Hepatocyte (in vitro differentiated cells): ENCODE measurements at regions not wholly inside any gene's neighbourhood (a gene's known extent, or its start where the extent isn't known, plus 50 kb on each side); places are given as distances from the start of the nearest gene placed in this dataset.

Source experiments
- DNase-seq: peaks from one replicate; pipeline ENCODE4 v3.0.0-alpha.2; 2016; ENCODE audit warnings: low spot score
- H2AFZ ChIP-seq: fragments of 200-600 bp; sonication (generic); 2 replicates; pipeline ENCODE4 v1.6.0; 2016; ENCODE audit warnings: antibody characterized with exemption, mild to moderate bottlenecking
- H3K27ac ChIP-seq: fragments of 200-600 bp; sonication (generic); 2 replicates; pipeline ENCODE4 v1.5.1; 2016; ENCODE audit warnings: mild to moderate bottlenecking
- H3K27me3 ChIP-seq: fragments of 200-600 bp; sonication (generic); 2 replicates; pipeline ENCODE4 v1.6.1; 2016
- H3K36me3 ChIP-seq: fragments of 200-600 bp; sonication (generic); replicated peaks from 2 replicates; pipeline ENCODE4 v1.5.1; 2016; ENCODE audit warnings: low read depth; ENCODE audit not compliant: insufficient read depth
- H3K4me1 ChIP-seq: fragments of 200-600 bp; sonication (generic); 2 replicates; pipeline ENCODE4 v1.5.1; 2016; ENCODE audit warnings: mild to moderate bottlenecking, moderate library complexity; ENCODE audit not compliant: insufficient read depth
- H3K4me2 ChIP-seq: fragments of 200-600 bp; sonication (generic); 2 replicates; pipeline ENCODE4 v1.6.0; 2016
- H3K4me3 ChIP-seq: fragments of 200-600 bp; sonication (generic); 2 replicates; pipeline ENCODE4 v1.5.1; 2016; ENCODE audit warnings: mild to moderate bottlenecking
- H3K79me2 ChIP-seq: fragments of 200-600 bp; sonication (generic); 2 replicates; pipeline ENCODE4 v1.6.0; 2017; ENCODE audit warnings: mild to moderate bottlenecking
- H3K9me2 ChIP-seq: fragments of 200-600 bp; sonication (generic); replicated peaks from 2 replicates; pipeline ENCODE4 v1.6.0; 2017; ENCODE audit warnings: mild to moderate bottlenecking; ENCODE audit not compliant: insufficient read depth
- H3K9me3 ChIP-seq: fragments of 200-600 bp; sonication (generic); 2 replicates; pipeline ENCODE4 v1.5.1; 2016; ENCODE audit warnings: low read depth, mild to moderate bottlenecking
- H4K20me1 ChIP-seq: fragments of 200-600 bp; sonication (generic); 2 replicates; pipeline ENCODE4 v1.6.0; 2016; ENCODE audit warnings: mild to moderate bottlenecking; ENCODE audit not compliant: insufficient read depth, poor library complexity, severe bottlenecking
- CTCF ChIP-seq: fragments of 200-600 bp; sonication (generic); IDR thresholded peaks from 2 replicates; pipeline ENCODE4 v1.5.1; 2016; ENCODE audit warnings: antibody characterized with exemption, mild to moderate bottlenecking; ENCODE audit not compliant: poor library complexity
- EZH2 ChIP-seq: fragments of 200-600 bp; sonication (generic); IDR thresholded peaks from 2 replicates; pipeline ENCODE4 v1.6.1; 2016; ENCODE audit warnings: antibody characterized with exemption, mild to moderate bottlenecking, borderline replicate concordance
- EZH2phosphoT487 ChIP-seq: fragments of 200-600 bp; sonication (generic); IDR thresholded peaks from one replicate; pipeline ENCODE4 v1.6.1; 2018; ENCODE audit warnings: antibody characterized with exemption, mild to moderate bottlenecking, low read depth, moderate library complexity; ENCODE audit not compliant: unreplicated experiment, severe bottlenecking
- WGBS: methylation state at CpG from one replicate; pipeline ENCODE4 v1.1.6; 2016; ENCODE audit warnings: low lambda C conversion rate; ENCODE audit errors: missing lambda C conversion rate; 5-methylcytosine and 5-hydroxymethylcytosine counted together

- no peaks in the 10 kb centered on the region for H3K9me2 ChIP-seq
- no peaks in the 10 kb centered on the region for H3K9me3 ChIP-seq
- DNase-seq, result no peak
- 89% methylated on average over 1 of the region's 1 CpG for WGBS
- H3K27me3 ChIP-seq, result no peaks in the 10 kb centered on the region
- TF ChIP-seq EZH2, result no peak
- no peak for TF ChIP-seq EZH2phosphoT487
- no peak for TF ChIP-seq CTCF
- H3K4me1 ChIP-seq, result no peaks in the 10 kb centered on the region
- H3K4me2 ChIP-seq, result no peak overlapping the region
- H3K4me3 ChIP-seq, result no peak overlapping the region
- no peaks in the 10 kb centered on the region for H3K36me3 ChIP-seq
- peak overlapping the region; percentile 15 for H3K27ac ChIP-seq
- H3K79me2 ChIP-seq, result no peaks in the 10 kb centered on the region
- no peaks in the 10 kb centered on the region for H4K20me1 ChIP-seq
- H2AFZ ChIP-seq, result no peak overlapping the region
Observed at GRCh38 chr6:3591970-3592369, 135.1 kb upstream of the SLC22A23 start.

GRCh38 chr6:3587660-3588059 is 130.8 kb upstream of the SLC22A23 start:
- no peak for DNase-seq
- no peaks in the 10 kb centered on the region for H3K27me3 ChIP-seq
- H3K79me2 ChIP-seq, result no peaks in the 10 kb centered on the region
- no peak overlapping the region for H3K4me2 ChIP-seq
- no peak overlapping the region for H2AFZ ChIP-seq
- no peak overlapping the region for H3K27ac ChIP-seq
- H3K9me3 ChIP-seq, result no peaks in the 10 kb centered on the region
- no peaks in the 10 kb centered on the region for H3K9me2 ChIP-seq
- H3K4me1 ChIP-seq, result no peaks in the 10 kb centered on the region
- TF ChIP-seq EZH2 (no peak), CTCF (no peak), EZH2phosphoT487 (no peak)
- no peaks in the 10 kb centered on the region for H4K20me1 ChIP-seq
- H3K4me3 ChIP-seq, result no peak overlapping the region
- H3K36me3 ChIP-seq, result no peaks in the 10 kb centered on the region

GRCh38 chr6:3585320-3585935 is 128.6 kb upstream of the SLC22A23 start:
- Histone ChIP-seq H2AFZ (no peak overlapping the region), H3K9me2 (no peaks in the 10 kb centered on the region), H3K27me3 (no peaks in the 10 kb centered on the region), H3K36me3 (no peaks in the 10 kb centered on the region), H3K4me1 (no peaks in the 10 kb centered on the region), H3K4me3 (no peak overlapping the region), H3K79me2 (no peaks in the 10 kb centered on the region), H3K27ac (no peak overlapping the region), H4K20me1 (no peaks in the 10 kb centered on the region), H3K4me2 (no peak overlapping the region), H3K9me3 (no peaks in the 10 kb centered on the region)
- DNase-seq, result no peak
- 88% methylated on average over 5 of the region's 5 CpGs for WGBS
- TF ChIP-seq EZH2 (no peak), EZH2phosphoT487 (no peak), CTCF (no peak)

GRCh38 chr6:3584606-3585005 is 127.8 kb upstream of the SLC22A23 start:
- no peak overlapping the region for H3K4me2 ChIP-seq
- H4K20me1 ChIP-seq, result no peaks in the 10 kb centered on the region

More at GRCh38 chr6:3584606-3585005, 127.8 kb upstream of the SLC22A23 start:
- Histone ChIP-seq H3K27ac (no peak overlapping the region), H3K79me2 (no peaks in the 10 kb centered on the region), H3K4me1 (no peaks in the 10 kb centered on the region), H3K36me3 (no peaks in the 10 kb centered on the region), H3K9me2 (no peaks in the 10 kb centered on the region), H3K27me3 (no peaks in the 10 kb centered on the region), H3K4me3 (no peak overlapping the region), H2AFZ (no peak overlapping the region), H3K9me3 (no peaks in the 10 kb centered on the region)
- WGBS, result 56% methylated on average over 4 of the region's 4 CpGs
- no peak for DNase-seq
- TF ChIP-seq CTCF, result no peak
- no peak for TF ChIP-seq EZH2phosphoT487
- no peak for TF ChIP-seq EZH2
